AG04449 (cell line): ENCODE measurements at regions not wholly inside any gene's neighbourhood (a gene's known extent, or its start where the extent isn't known, plus 50 kb on each side); places are given as distances from the start of the nearest gene placed in this dataset.

ENCODE experiments used
- CTCF ChIA-PET: fragments of 350-600 bp; formaldehyde crosslinking; extraction: SDS; loops from one replicate; lab custom pipeline; 2021; ENCODE audit warnings: antibody characterized with exemption; lab: Yijun Ruan, JAX
- POLR2A ChIA-PET: fragments of 400-600, 350-600 bp; formaldehyde crosslinking; extraction: SDS; loops from one replicate; lab custom pipeline; 2020; ENCODE audit warnings: antibody characterized with exemption, inconsistent platforms; lab: Yijun Ruan, JAX
- DNase-seq: peaks from one replicate; pipeline ENCODE4 v3.0.0-alpha.2; 2010; ENCODE audit warnings: low read depth, low spot score
- H3K4me3 ChIP-seq: 2 replicates; pipeline ENCODE4 v1.5.1; 2011; ENCODE audit warnings: low read depth, mild to moderate bottlenecking, control low read depth, low read length
- CTCF ChIP-seq: IDR thresholded peaks from one replicate; pipeline ENCODE4 v1.5.1; 2011; ENCODE audit warnings: mild to moderate bottlenecking, moderate library complexity, low read length, control low read depth, inconsistent platforms; ENCODE audit not compliant: insufficient read depth; ENCODE audit errors: missing control alignments

GRCh38 chr4:82017680-82018079 is 356.1 kb downstream of the HNRNPD start:
- CTCF ChIA-PET: no interaction called here
- no peak for DNase-seq
- POLR2A ChIA-PET: no interaction called here
- H3K4me3 ChIP-seq: no peak overlapping the region
- TF ChIP-seq CTCF: no peak

DNA sequence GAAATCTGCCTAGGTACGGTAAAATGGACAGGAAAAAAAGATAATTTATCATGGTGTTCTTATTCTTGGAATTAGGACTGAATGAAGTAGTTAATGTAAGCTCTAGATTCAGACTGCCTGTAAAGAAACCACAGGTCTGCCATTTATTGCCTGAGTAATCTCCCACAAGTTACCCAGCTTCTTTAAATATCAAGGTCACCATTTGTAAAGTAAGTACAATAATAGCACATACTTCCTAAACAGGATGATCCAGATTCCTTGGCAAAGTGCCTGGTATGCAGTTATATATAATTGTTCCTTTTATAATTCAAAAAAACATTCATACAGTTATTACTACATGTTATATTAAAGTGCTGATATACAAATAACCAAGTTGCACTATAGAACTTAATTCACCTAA is 368.6 kb downstream of the HNRNPD start:
- ChIA-PET POLR2A (no interaction called here), CTCF (no interaction called here)
- TF ChIP-seq CTCF: no peak
- DNase-seq: no peak
- H3K4me3 ChIP-seq: no peak overlapping the region

DNA sequence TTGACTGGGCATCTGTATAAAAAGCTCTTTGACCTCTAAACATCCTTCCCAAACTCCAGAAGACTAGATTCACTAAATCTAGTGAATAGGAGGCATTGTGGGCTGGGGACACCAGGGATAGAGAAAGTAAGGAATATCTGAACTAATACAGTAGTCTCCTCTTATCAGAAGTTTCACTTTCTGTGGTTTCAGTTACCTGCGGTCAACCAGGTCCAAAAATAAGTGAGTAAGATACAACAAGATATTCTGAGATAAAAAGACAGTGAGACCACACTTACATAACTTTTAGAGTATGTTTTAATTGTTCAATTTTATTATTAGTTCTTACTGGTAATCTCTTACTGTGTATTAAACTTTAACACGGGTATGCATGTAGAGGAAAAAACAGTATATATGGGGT is 376.5 kb downstream of the HNRNPD start:
- DNase-seq: no peak
- no peak for TF ChIP-seq CTCF
- CTCF ChIA-PET: no interaction called here
- POLR2A ChIA-PET: no interaction called here
- H3K4me3 ChIP-seq: no peak overlapping the region

GRCh38 chr4:81990898-81991297 is 382.9 kb downstream of the HNRNPD start:
- ChIA-PET POLR2A (no interaction called here), CTCF (no interaction called here)
- DNase-seq: no peak
- no peak overlapping the region for H3K4me3 ChIP-seq
- TF ChIP-seq CTCF: no peak

- no peak overlapping the region for H3K4me3 ChIP-seq
- POLR2A ChIA-PET: no interaction called here
- CTCF ChIA-PET: no interaction called here
- TF ChIP-seq CTCF: no peak
- no peak for DNase-seq
Measured at GRCh38 chr4:81990211-81990610, 383.6 kb downstream of the HNRNPD start.

DNA sequence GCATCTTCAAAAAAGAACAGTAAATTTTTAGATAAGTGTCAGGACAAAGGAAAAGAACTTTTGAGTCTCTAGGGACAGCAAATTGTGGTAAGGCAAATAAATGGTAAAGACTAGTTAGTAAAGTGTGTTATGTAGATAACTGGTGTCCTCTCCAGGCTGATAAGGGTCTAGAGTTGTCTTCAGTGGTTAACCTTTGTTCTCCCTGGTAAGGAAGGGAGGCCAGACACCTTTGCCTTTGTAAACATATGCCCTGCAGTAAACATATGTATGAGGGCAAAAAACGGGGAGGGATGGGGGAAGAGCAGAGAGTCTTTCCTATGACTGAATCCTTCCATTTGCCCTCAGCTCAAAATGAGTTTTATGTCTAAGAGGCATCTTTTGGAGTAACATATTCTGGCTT is 384.6 kb downstream of the HNRNPD start:
- no peak overlapping the region for H3K4me3 ChIP-seq
- POLR2A ChIA-PET: no interaction called here
- no peak for TF ChIP-seq CTCF
- CTCF ChIA-PET: no interaction called here
- no peak for DNase-seq

GRCh38 chr4:81988178-81988577 is 385.6 kb downstream of the HNRNPD start:
- no peak overlapping the region for H3K4me3 ChIP-seq
- no peak for DNase-seq
- CTCF ChIA-PET: no interaction called here
- TF ChIP-seq CTCF: no peak
- POLR2A ChIA-PET: no interaction called here
